NB4 (cell line): ENCODE measurements at regions not wholly inside any gene's neighbourhood (a gene's known extent, or its start where the extent isn't known, plus 50 kb on each side); places are given as distances from the start of the nearest gene placed in this dataset.

Experiments used
- CTCF ChIP-seq: IDR thresholded peaks from one replicate; pipeline ENCODE4 v1.5.1; 2012; ENCODE audit warnings: low read depth, low read length
- MAX ChIP-seq: IDR thresholded peaks from 2 replicates; pipeline ENCODE4 v1.6.1; 2011; ENCODE audit warnings: low read depth, low read length
- MYC ChIP-seq: IDR thresholded peaks from 2 replicates; pipeline ENCODE4 v1.6.1; 2011; ENCODE audit warnings: low read depth, low read length
- POLR2A ChIP-seq: IDR thresholded peaks from 2 replicates; pipeline ENCODE4 v1.6.1; 2011; ENCODE audit warnings: mild to moderate bottlenecking; ENCODE audit not compliant: insufficient read length; ENCODE audit errors: extremely low read depth

- TF ChIP-seq CTCF (no peak), POLR2A (no peak), MYC (no peak), MAX (no peak)
Measured at GRCh38 chr2:67670747-67671183, 273.6 kb downstream of the ETAA1 start.
